Heart right ventricle (tissue), 16 donors: ENCODE measurements at regions not wholly inside any gene's neighbourhood (a gene's known extent, or its start where the extent isn't known, plus 50 kb on each side); places are given as distances from the start of the nearest gene placed in this dataset.

Experiments
- ATAC-seq, 8 donors: fragments of 200-7000 bp; cut with Tn5 transposase; one replicate each; pipeline ENCODE4 v1.9.1; 2020; ENCODE audit warnings: mild to moderate bottlenecking in 8 of 8, moderate library complexity in 8 of 8, moderate number of reproducible peaks in 1 of 8
- DNase-seq, 2 donors: peaks; one replicate each; pipeline ENCODE4 v3.0.0-alpha.2; 2020
- H3K27ac ChIP-seq, 10 donors: fragments of 200-600 bp; sonication (generic) in 2 of 10; one replicate each; pipeline versions ENCODE4 v1.5.0 to v1.8.0; 2020 to 2022; ENCODE audit warnings: mild to moderate bottlenecking in 3 of 10
- H3K27me3 ChIP-seq, 7 donors: fragments of 200-600 bp; one replicate each; pipeline ENCODE4 v1.8.0; 2021 to 2022; ENCODE audit warnings: mild to moderate bottlenecking in 2 of 7
- H3K36me3 ChIP-seq, 9 donors: fragments of 200-600 bp; sonication (generic) in 1 of 9; one replicate each; pipeline versions ENCODE4 v1.5.0 to v1.8.0; 2020 to 2022; ENCODE audit warnings: mild to moderate bottlenecking in 2 of 9
- H3K4me1 ChIP-seq, 9 donors: fragments of 200-600 bp; sonication (generic) in 1 of 9; one replicate each; pipeline versions ENCODE4 v1.5.0 to v1.8.0; 2020 to 2022; ENCODE audit warnings: mild to moderate bottlenecking in 4 of 9
- H3K4me3 ChIP-seq, 10 donors: fragments of 200-600 bp; sonication (generic) in 2 of 10; one replicate each; pipeline versions ENCODE4 v1.5.0 to v1.8.0; 2020 to 2022; ENCODE audit warnings: mild to moderate bottlenecking in 7 of 10, moderate library complexity in 2 of 10
- H3K9me3 ChIP-seq, 11 donors: fragments of 200-600 bp in 10 of 11; sonication (generic) in 2 of 11; one replicate each; pipeline versions ENCODE4 v1.5.0 to v1.8.0; 2013 to 2022; ENCODE audit warnings: mild to moderate bottlenecking in 2 of 11, control low read depth in 1 of 11, moderate library complexity in 1 of 11
- WGBS, 2 donors: extraction: QIAGEN DNeasy Blood & Tissue Kit; methylation state at CpG; one replicate each; pipeline ENCODE4 v1.1.7; 2013; ENCODE audit warnings: inconsistent platforms in 1 of 2; 5-methylcytosine and 5-hydroxymethylcytosine counted together
- intact Hi-C, 10 donors: fragments of 100-400 bp; cut with DNase I; formaldehyde crosslinking; loops; one replicate each; pipeline versions ENCODE4 v1.11.1 to v1.14.2; 2022
- TF ChIP-seq, protein P1 (sequence below), 9 donors: fragments of 200-600 bp; sonication (generic) in 2 of 9; IDR thresholded peaks; one replicate each; pipeline versions ENCODE4 v1.5.0 to v1.8.0; 2021 to 2022; ENCODE audit warnings: antibody characterized with exemption in 9 of 9, mild to moderate bottlenecking in 5 of 9, moderate library complexity in 1 of 9
- donor health status: Arrhythmogenic right ventricular cardiomyopathy.
- donor health status: ischemic (EF 13 %, LVEDD 7.1; RV severe dilation, severe dysfunction).
- donor health status: healthy with polysubstance abuse.
- donor health status: DM: no; HTN: yes; CAD: no.
- donor health status: DM: no; HTN: no; CAD: no.
- donor health status: ischemic (EF 25% LVEDD 6.9; RV normal size, moderate dysfunction).
- donor health status: ischemic (EF 25% LVEDD 5.7; RV mildly dilated, moderate dysfunction).
- donor health status: healthy.
- donor health status: DM: yes; HTN: yes; CAD: no.
- donor health status: Ischemic cardiomyopathy.
- donor health status: ischemic (EF 35%, LVEDD 5.7; RV mildly dilated, moderate dysfunction).
- donor health status: nonischemic (EF 11% LVEDD 7.7; RV severe dilation, severe dysfunction).
- donor health status: DM: yes; HTN: yes; CAD: no.
- donor health status: PGD.
- donor health status: ischemic (EF 29% LVEDD 5.4; RV normal size, mild dysfunction).
- donor health status: nonischemic (EF 23%, LVEDD 6.1; RV moderate dilation, normal function).

DNA sequence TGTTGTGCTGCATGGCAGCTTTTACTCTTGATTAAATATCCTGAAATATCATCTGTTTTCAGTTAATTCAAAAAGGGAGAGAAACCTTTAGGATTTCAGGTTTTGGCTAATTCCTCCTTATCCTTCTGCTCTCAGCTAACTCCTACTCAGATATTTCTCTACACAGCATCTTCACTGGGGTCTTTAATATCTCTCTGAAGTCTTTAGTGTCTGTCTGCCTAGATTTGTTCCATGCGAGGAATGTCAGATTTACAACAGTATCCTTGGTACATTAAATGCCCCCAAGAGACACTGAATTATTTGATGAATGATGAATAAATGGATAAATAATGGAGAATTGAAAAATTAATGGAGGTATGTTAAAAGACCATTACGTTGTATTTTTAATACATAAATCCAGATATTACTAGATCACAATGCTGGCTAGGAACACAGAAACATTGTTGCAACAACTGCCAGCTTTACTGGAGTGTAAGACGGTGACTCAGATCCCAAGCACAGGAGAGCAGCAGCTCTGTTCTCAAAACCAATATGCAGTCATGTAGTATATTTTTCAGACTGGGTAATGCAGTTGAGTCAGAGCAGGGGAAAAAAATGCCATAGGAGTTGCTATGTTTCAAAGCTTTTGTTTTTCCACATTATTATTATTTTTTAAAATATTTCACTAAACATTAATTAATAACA lies 388.0 kb upstream of the SYT4 start:
- Histone ChIP-seq H3K27ac (no peak overlapping the region), H3K9me3 (no peaks in the 10 kb centered on the region), H3K36me3 (no peaks in the 10 kb centered on the region), H3K27me3 (no peaks in the 10 kb centered on the region), H3K4me1 (peaks cover 0 to 14% (median 0%) of the 10 kb centered on the region in 9 donors), H3K4me3 (no peak overlapping the region)
- TF ChIP-seq, protein P1, sequence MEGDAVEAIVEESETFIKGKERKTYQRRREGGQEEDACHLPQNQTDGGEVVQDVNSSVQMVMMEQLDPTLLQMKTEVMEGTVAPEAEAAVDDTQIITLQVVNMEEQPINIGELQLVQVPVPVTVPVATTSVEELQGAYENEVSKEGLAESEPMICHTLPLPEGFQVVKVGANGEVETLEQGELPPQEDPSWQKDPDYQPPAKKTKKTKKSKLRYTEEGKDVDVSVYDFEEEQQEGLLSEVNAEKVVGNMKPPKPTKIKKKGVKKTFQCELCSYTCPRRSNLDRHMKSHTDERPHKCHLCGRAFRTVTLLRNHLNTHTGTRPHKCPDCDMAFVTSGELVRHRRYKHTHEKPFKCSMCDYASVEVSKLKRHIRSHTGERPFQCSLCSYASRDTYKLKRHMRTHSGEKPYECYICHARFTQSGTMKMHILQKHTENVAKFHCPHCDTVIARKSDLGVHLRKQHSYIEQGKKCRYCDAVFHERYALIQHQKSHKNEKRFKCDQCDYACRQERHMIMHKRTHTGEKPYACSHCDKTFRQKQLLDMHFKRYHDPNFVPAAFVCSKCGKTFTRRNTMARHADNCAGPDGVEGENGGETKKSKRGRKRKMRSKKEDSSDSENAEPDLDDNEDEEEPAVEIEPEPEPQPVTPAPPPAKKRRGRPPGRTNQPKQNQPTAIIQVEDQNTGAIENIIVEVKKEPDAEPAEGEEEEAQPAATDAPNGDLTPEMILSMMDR (IDR thresholded peaks at IDR 0.05), result no peak
- WGBS, 2 donors, result 60 to 72% methylated on average over 3 of the region's 3 CpGs
- no peak for DNase-seq
- ATAC-seq, result no peak
- intact Hi-C loops, result loop anchor here in 1 of 10 donors (10.0 kb wide), 1 partner anchor 100 kb away; no protein-coding TSS in a partner anchor

DNA sequence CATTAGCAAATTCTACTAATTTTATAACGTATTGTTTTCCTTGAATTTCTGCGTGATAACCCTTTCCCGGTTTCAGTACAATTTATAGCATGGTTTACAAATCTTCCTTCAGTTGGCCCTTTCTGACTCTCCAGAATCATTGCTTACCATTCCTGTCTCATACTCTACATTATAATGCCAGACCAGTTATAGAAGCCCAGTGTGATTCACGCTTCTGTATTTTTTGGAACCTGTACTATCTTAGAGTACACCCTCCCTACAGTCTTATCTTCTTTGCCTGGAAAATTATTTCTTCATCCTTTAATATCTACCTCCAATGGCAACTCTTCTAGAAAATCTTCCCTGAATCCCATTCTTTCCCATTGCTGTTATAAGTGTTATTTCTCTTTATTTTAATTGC lies 391.6 kb upstream of the SYT4 start:
- H3K27ac ChIP-seq, result no peak overlapping the region

DNA sequence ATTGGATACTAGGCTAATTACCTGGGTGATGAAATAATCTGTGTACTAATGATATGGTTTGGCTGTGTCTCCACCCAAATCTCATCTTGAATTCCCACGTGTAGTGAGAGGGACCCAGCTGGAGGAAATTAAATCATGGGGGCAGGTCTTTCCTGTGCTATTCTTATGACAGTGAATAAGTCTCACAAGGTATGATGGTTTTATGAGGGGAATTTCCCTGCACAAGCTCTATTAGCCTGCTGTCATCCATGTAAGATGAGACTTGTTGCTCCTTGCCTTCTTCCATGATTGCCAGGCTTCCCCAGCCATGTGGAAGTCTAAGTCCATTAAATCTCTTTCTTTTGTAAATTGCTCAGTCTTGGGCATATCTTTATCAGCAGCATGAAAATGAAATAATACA lies 394.1 kb upstream of the SYT4 start:
- intact Hi-C loops, result no loop called here
- Histone ChIP-seq H3K27ac (no peak overlapping the region), H3K4me3 (no peak overlapping the region), H3K27me3 (no peaks in the 10 kb centered on the region), H3K36me3 (no peaks in the 10 kb centered on the region), H3K9me3 (no peaks in the 10 kb centered on the region), H3K4me1 (peaks cover 0 to 7% (median 0%) of the 10 kb centered on the region in 9 donors)
- no peak for DNase-seq
- ATAC-seq, result no peak
- TF ChIP-seq, protein P1 (IDR thresholded peaks at IDR 0.05), result no peak
- 31 to 46% methylated on average over 1 of the region's 1 CpG for WGBS, 2 donors

More for the DNA sequence above, 391.6 kb upstream of the SYT4 start:
- Histone ChIP-seq H3K4me1 (peaks cover 0 to 7% (median 0%) of the 10 kb centered on the region in 9 donors), H3K4me3 (no peak overlapping the region), H3K27me3 (no peaks in the 10 kb centered on the region), H3K9me3 (no peaks in the 10 kb centered on the region), H3K36me3 (no peaks in the 10 kb centered on the region)
- intact Hi-C loops, result loop anchor here in 1 of 10 donors (10.0 kb wide), 1 partner anchor 96 kb away; no protein-coding TSS in a partner anchor
- ATAC-seq (no peak), DNase-seq (no peak)
- WGBS, 2 donors, result 77 to 86% methylated on average over 4 of the region's 4 CpGs
- TF ChIP-seq, protein P1 (IDR thresholded peaks at IDR 0.05), result no peak

DNA sequence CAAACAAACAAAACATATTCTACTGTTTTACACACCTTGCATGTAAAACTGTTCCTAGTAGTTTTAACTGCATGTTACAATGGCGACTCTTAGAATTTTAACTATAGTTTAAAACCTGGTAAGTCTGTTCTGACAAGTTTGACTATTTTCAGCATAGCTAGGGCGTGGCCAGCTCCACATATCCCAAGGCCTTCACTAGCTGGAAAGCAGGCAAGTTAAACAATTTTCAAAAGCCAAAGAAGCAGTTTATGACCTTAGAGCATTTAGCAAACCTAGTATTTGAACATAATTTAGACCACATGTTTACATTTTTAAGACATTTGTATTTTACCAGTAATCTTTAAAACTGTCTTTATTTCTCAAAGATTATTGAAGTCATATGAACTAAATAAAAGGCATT lies 402.8 kb upstream of the SYT4 start:
- DNase-seq (no peak), ATAC-seq (no peak)
- WGBS, 2 donors, result 79 to 80% methylated on average over 2 of the region's 2 CpGs
- Histone ChIP-seq H3K4me1 (no peaks in the 10 kb centered on the region), H3K27me3 (no peaks in the 10 kb centered on the region), H3K36me3 (no peaks in the 10 kb centered on the region), H3K4me3 (no peak overlapping the region), H3K27ac (no peak overlapping the region), H3K9me3 (no peaks in the 10 kb centered on the region)
- intact Hi-C loops, result no loop called here
- TF ChIP-seq, protein P1 (IDR thresholded peaks at IDR 0.05), result no peak
